ENCODE measurements at regions not wholly inside any gene's neighbourhood (a gene's known extent, or its start where the extent isn't known, plus 50 kb on each side); places are given as distances from the start of the nearest gene placed in this dataset.

- H3K27ac ChIP-seq: no peak overlapping the region
- no peak overlapping the region for H3K4me3 ChIP-seq
- no peak for ATAC-seq
- no peak overlapping the region for H3K4me2 ChIP-seq
- FAIRE-seq: no peak
- DNase-seq (ENCODE audit: low read depth in 1 of 2, low spot score in 1 of 2): no peak
- H3K9me3 ChIP-seq: no peaks in the 10 kb centered on the region
- no peak for TF ChIP-seq CBX8 (IDR thresholded peaks at IDR 0.05)
- no peak for TF ChIP-seq EHF (CRISPR knock-in tag; IDR thresholded peaks at IDR 0.05)
- TF ChIP-seq CEBPB (IDR thresholded peaks at IDR 0.05): no peak
- TF ChIP-seq NPAS2 (CRISPR knock-in tag; IDR thresholded peaks at IDR 0.05; ENCODE audit: borderline replicate concordance): no peak
- no peak for TF ChIP-seq SREBF2 (IDR thresholded peaks at IDR 0.05)
- no peak for TF ChIP-seq MAZ (IDR thresholded peaks at IDR 0.05; ENCODE audit: borderline replicate concordance, low read depth, low read length)
- TF ChIP-seq FOSB (CRISPR knock-in tag; IDR thresholded peaks at IDR 0.05): no peak
- no peak for TF ChIP-seq CTCF (IDR thresholded peaks at IDR 0.05)
- no peak for TF ChIP-seq NFE2L2 (conservative IDR thresholded peaks at IDR 0.05; ENCODE audit: low read length)
- CTCF ChIA-PET: interaction anchor here (0.9 kb wide), 1 partner anchor 10 kb away, joined by 3 read pairs; no protein-coding TSS in a partner anchor
- POLR2A ChIA-PET: no interaction called here
- no peaks in the 10 kb centered on the region for H3K4me1 ChIP-seq
- 14% methylated on average over 3 of the region's 3 CpGs for WGBS (ENCODE audit: missing lambda C conversion rate)
Measured at GRCh38 chr3:5651351-5651750, 463.8 kb downstream of the EDEM1 start.

GRCh38 chr3:5653426-5654143 lies 466.1 kb downstream of the EDEM1 start:
- Histone ChIP-seq H3K9me3 (no peaks in the 10 kb centered on the region), H3K4me1 (no peaks in the 10 kb centered on the region), H3K27ac (no peak overlapping the region), H3K4me2 (no peak overlapping the region), H3K4me3 (no peak overlapping the region)
- WGBS (ENCODE audit: missing lambda C conversion rate): 28% methylated on average over 2 of the region's 2 CpGs
- TF ChIP-seq JUN (IDR thresholded peaks at IDR 0.05) (no peak), CHD2 (IDR thresholded peaks at IDR 0.05; ENCODE audit: low read length, partially characterized antibody) (no peak), NR3C1 (IDR thresholded peaks at IDR 0.05) (no peak), GATA3 (IDR thresholded peaks at IDR 0.05; ENCODE audit: borderline replicate concordance) (no peak), HOXA7 (CRISPR knock-in tag; IDR thresholded peaks at IDR 0.05) (no peak), RNF2 (IDR thresholded peaks at IDR 0.05; ENCODE audit: borderline replicate concordance, low read depth) (no peak), KDM5A (IDR thresholded peaks at IDR 0.05) (no peak), REST (IDR thresholded peaks at IDR 0.05) (no peak), ZNF302 (CRISPR knock-in tag; IDR thresholded peaks at IDR 0.05) (no peak), ELK1 (IDR thresholded peaks at IDR 0.05; ENCODE audit: low read depth, low read length) (no peak), EHF (CRISPR knock-in tag; IDR thresholded peaks at IDR 0.05) (no peak)
- ChIA-PET CTCF (no interaction called here), POLR2A (no interaction called here)
- FAIRE-seq (no peak), DNase-seq (ENCODE audit: low read depth in 1 of 2, low spot score in 1 of 2) (no peak), ATAC-seq (no peak)

All from A549 (cell line).